DMS 273 (cell line): ENCODE measurements at regions not wholly inside any gene's neighbourhood (a gene's known extent, or its start where the extent isn't known, plus 50 kb on each side); places are given as distances from the start of the nearest gene placed in this dataset.

Experiments used
- DNase-seq: peaks from one replicate; lab custom pipeline; 2025; ENCODE audit not compliant: unreplicated experiment; lab: John Stamatoyannopoulos, UW

GRCh38 chr20:50272724-50273446 lies 82.3 kb downstream of the CEBPB start:
- peak; percentile 76 for DNase-seq

- DNase-seq: peak; percentile 75
Observed at GRCh38 chr20:50273601-50274491, 83.2 kb downstream of the CEBPB start.

- DNase-seq: no peak
Observed at GRCh38 chr20:50274570-50275430, 84.2 kb downstream of the CEBPB start.

GRCh38 chr20:50276119-50277063 lies 85.8 kb downstream of the CEBPB start:
- no peak for DNase-seq

DNA sequence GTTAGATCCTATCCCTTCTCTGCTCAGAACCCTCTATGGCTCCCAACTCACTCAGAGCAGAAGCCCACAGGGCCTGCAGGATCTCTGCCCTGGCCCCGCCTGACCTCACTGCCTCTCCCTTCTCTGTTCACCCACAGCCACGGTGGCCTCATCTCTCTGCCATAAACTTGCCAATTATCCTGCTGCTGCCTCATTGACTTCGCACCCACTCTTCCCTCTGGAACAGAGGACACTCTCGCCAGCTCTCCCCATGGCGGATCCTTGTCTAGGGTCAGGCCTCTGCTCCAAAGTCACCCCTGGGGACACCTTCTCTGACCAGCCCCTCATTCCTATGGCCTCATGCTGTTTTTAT lies 86.4 kb downstream of the CEBPB start:
- no peak for DNase-seq

DNA sequence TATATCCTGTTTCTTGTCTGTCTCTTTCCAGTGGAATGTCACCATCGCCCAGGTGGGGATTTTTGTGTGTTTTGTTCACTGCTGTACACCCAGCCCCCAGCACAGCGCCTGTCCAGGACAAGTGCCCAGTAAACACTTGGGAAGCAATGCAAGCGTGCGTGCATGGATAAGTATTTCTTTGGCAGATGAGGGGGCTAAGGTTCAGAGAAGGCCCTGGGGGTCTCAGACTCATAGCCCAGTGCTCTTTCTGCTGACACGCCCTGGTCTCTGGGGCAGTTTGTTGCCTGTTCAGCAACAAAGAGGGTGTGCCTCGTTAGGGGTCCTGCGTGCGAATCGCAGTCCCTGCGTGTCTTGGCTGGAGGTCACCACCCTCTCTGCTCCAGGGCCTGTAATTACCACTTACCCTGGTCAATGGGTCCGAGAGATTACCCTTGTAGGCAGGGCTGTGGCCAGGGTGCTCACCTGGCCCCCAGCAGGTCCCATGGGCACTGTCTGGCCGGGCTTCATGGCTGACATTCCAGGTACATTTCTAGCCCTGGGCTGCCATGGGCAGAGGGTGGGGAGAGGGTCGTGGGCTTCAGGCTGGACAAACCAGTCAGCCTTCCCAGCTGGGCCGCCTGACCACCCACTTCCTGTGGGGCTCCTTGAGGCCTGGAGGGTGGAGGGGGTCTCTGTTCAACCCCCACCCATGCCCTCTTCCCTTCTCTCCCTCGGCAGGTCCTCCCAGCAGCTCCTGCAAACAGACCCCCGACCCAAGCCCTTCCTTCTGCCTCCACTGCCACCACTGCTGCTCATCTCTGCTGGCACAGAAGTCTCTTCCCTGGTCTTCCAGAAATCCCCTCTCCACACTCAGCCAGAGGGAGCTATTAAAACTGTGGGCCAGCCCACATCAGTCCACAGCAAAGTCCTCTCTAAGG lies 87.1 kb downstream of the CEBPB start:
- DNase-seq: no peak

DNA sequence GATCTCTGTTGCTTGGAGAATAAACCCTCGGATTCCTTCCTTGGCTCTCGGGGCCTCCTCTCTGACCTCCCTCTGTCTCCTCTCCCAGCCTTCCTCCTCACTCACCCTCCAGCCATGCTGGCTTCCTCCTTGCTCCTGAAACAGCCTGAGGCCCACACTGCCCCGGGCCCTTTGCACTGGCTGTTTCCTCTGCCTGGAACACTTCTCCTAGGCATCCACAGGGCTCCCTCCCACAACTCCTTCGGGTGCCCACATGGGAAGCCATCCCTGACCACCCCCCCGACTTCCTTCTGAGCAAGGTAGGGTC lies 87.7 kb downstream of the CEBPB start:
- no peak for DNase-seq

DNA sequence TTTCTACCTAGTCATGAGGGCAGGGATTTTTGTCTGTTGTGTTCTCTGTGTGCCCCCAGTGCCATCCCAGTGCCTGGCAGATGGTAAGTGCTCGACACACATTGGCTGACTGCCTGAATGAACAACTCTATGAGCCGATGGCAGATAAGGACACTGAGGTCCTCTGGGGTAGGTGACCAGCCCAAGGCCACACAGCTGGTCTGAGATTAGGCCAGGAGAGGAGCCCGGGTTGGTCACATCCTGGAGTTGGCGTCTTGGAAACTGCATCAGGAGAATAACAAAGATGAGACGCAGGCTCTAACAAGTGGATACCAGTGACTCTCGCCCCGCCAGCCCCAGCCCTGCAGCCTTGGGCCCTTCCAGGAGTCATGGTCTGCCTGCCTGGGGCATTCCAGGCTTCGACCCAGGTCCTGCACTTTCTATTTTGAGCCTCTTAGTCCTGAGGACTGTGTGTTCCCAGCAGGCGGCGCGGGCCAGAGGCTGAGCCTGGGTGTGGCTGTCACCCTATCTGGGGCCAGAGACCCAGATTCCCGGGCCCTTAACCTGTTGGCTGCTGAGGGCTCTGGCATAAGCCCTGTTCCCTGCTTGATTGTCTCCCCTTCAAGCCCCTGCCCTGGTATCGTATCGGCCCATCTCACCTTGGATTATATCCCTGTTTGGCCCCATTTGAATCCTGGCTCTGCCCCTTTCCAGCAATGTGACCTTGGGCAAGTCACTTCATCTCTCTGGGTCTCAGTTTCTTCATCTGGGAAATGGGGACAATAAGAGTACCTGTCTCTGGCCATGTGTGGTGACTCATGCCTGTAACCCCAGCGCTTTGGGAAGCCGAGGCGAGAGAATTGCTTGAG lies 88.3 kb downstream of the CEBPB start:
- DNase-seq: peak; percentile 56

GRCh38 chr20:50279988-50280850 lies 89.6 kb downstream of the CEBPB start:
- DNase-seq: no peak

DNA sequence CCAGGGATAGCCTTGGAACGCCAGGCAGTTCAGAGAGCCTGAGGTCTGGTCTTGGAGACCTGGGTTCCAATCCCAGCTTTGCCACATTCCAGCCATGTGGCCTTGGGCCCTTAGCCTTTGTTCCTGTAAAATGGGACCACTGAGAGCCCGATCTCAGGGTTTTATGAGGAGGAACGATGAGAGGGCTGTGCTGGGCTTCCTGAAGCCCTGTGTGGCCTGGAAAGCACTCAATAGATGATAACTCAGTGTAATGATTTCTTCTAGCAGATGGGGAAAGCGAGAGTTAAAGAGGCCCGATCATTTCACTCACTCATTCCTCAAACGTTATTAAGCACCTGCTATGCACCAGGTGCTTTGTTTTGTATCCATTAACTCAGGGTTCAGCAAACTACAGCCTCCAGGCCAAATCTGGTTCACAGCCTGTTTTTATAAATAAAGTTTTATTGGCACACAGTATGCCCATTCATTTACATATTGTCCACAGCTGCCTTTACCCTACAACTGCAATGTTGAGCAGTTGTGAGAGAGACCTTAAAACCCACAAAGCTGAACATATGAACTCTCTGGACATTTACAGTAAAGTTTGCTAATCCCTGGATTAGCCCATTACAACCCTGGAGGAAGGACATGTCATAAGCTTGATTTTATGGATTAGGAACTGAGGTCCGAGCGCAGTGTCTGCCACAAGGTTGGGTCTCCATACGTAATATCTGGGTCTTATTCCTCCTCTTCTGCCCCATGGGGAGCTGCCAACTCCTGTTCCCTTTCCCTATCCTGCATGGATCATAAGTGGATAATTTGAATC lies 90.4 kb downstream of the CEBPB start:
- no peak for DNase-seq

GRCh38 chr20:50281831-50282591 lies 91.4 kb downstream of the CEBPB start:
- DNase-seq: peak; percentile 40

DNA sequence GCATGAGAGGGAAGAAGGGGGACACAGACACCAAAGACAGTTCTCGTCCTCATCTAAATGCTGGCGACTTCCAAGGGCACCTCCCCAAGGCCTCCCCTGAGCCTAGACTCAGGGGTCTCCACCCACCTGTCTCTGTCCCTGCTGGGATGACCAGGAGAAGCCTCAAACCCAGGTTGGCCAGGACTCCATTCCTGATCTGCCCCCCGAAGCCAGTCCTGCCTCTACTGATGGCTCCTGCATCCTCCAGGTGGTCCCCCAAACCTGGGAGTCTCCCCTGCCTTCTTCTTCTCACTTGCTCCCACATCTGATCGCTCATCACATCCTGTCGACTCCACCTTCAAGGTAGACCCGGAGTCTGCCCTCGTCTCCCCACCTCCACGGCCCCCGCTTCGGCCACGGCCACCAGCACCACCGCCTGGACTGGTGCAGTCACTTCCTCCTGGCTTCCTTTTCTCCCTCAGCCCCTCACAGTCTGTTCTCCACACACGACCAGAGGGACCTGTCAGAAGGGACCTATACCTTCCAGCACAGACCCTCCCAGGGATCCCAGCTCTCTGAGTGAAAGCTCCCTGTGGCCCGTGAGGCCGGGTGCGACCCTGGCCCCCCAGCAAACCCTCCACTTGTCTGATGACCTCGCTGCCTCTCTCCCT lies 92.1 kb downstream of the CEBPB start:
- DNase-seq: no peak

DNA sequence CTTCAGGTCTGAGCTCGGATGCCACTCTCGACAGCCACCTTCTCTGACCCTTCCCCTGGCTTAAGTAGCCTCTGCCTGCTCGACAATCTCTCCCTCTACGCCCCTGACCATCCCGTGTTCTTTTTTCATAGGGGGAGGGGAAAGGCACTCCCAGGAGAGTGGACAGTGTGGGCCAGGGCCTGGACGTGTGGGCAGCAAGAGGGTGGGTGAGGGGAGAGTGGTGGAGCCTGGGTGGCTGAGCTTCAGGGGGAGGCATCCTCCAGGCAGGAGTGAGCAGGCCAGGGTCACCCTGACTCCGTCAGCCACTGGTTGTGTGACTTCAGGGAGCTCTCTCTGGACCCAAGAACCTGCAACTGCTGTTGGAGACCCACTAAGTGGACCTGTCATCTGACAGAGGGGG lies 92.7 kb downstream of the CEBPB start:
- no peak for DNase-seq

- no peak for DNase-seq
Observed at GRCh38 chr20:50283922-50284810, 93.5 kb downstream of the CEBPB start.
